ENCODE measurements at regions not wholly inside any gene's neighbourhood (a gene's known extent, or its start where the extent isn't known, plus 50 kb on each side); places are given as distances from the start of the nearest gene placed in this dataset.

DNA sequence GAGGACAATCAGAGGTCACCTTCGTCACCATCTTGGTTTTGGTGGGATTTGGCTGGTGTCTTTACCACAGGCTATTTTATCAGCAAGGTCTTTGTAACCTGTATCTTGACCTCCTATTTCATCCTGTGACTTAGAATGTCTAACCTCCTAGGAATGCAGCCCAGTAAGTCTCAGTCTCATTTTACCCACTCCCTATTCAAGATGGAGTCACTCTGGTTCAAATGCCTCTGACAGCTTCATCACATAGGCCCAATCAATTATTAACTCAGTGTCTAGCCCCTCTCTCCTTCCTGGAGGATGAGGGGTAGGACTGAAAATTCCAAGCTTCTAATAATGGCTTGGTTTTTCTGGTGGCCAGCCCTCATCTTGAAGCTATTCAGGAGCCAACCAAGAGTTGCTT, 111.4 kb upstream of the NAP1L1 start:
- no peak for TF ChIP-seq EZH2 (conservative IDR thresholded peaks at IDR 0.05; ENCODE audit: low read depth, low read length)
- TF ChIP-seq, protein P1, sequence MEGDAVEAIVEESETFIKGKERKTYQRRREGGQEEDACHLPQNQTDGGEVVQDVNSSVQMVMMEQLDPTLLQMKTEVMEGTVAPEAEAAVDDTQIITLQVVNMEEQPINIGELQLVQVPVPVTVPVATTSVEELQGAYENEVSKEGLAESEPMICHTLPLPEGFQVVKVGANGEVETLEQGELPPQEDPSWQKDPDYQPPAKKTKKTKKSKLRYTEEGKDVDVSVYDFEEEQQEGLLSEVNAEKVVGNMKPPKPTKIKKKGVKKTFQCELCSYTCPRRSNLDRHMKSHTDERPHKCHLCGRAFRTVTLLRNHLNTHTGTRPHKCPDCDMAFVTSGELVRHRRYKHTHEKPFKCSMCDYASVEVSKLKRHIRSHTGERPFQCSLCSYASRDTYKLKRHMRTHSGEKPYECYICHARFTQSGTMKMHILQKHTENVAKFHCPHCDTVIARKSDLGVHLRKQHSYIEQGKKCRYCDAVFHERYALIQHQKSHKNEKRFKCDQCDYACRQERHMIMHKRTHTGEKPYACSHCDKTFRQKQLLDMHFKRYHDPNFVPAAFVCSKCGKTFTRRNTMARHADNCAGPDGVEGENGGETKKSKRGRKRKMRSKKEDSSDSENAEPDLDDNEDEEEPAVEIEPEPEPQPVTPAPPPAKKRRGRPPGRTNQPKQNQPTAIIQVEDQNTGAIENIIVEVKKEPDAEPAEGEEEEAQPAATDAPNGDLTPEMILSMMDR (CRISPR knock-in tag; IDR thresholded peaks at IDR 0.05): no peak
- TF ChIP-seq FOXK2 (IDR thresholded peaks at IDR 0.05): no peak
- TF ChIP-seq, protein P2, sequence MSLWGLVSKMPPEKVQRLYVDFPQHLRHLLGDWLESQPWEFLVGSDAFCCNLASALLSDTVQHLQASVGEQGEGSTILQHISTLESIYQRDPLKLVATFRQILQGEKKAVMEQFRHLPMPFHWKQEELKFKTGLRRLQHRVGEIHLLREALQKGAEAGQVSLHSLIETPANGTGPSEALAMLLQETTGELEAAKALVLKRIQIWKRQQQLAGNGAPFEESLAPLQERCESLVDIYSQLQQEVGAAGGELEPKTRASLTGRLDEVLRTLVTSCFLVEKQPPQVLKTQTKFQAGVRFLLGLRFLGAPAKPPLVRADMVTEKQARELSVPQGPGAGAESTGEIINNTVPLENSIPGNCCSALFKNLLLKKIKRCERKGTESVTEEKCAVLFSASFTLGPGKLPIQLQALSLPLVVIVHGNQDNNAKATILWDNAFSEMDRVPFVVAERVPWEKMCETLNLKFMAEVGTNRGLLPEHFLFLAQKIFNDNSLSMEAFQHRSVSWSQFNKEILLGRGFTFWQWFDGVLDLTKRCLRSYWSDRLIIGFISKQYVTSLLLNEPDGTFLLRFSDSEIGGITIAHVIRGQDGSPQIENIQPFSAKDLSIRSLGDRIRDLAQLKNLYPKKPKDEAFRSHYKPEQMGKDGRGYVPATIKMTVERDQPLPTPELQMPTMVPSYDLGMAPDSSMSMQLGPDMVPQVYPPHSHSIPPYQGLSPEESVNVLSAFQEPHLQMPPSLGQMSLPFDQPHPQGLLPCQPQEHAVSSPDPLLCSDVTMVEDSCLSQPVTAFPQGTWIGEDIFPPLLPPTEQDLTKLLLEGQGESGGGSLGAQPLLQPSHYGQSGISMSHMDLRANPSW (CRISPR knock-in tag; IDR thresholded peaks at IDR 0.05; ENCODE audit: borderline replicate concordance): no peak
- TF ChIP-seq ZNF263 (CRISPR knock-in tag; IDR thresholded peaks at IDR 0.05): no peak
- TF ChIP-seq, protein P3, sequence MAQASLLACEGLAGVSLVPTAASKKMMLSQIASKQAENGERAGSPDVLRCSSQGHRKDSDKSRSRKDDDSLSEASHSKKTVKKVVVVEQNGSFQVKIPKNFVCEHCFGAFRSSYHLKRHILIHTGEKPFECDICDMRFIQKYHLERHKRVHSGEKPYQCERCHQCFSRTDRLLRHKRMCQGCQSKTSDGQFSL (CRISPR knock-in tag; IDR thresholded peaks at IDR 0.05): no peak
- TF ChIP-seq ZFX (CRISPR knock-in tag; IDR thresholded peaks at IDR 0.05; ENCODE audit: low read depth): no peak
- no peak for TF ChIP-seq RFX3 (CRISPR knock-in tag; IDR thresholded peaks at IDR 0.05)
